ENCODE measurements at regions not wholly inside any gene's neighbourhood (a gene's known extent, or its start where the extent isn't known, plus 50 kb on each side); places are given as distances from the start of the nearest gene placed in this dataset.

- Mint-ChIP-seq H3K27ac (ENCODE audit: unreplicated experiment) (no peak overlapping the region), H3K4me3 (ENCODE audit: unreplicated experiment) (no peak overlapping the region), H3K9me3 (ENCODE audit: unreplicated experiment) (no peaks in the 10 kb centered on the region), H3K27me3 (ENCODE audit: unreplicated experiment) (no peaks in the 10 kb centered on the region), H3K36me3 (ENCODE audit: low read depth, unreplicated experiment) (no peaks in the 10 kb centered on the region), H3K4me1 (ENCODE audit: unreplicated experiment) (peaks cover 18% of the 10 kb centered on the region)
- DNase-seq (ENCODE audit: low spot score): no peak
- no peak for TF ChIP-seq CTCF (IDR thresholded peaks at IDR 0.05; ENCODE audit: unreplicated experiment)
Observed at GRCh38 chr5:36355516-36355915, 53.8 kb upstream of the RANBP3L start.

- DNase-seq (ENCODE audit: low spot score): no peak
- Mint-ChIP-seq H3K36me3 (ENCODE audit: low read depth, unreplicated experiment) (no peaks in the 10 kb centered on the region), H3K9me3 (ENCODE audit: unreplicated experiment) (no peaks in the 10 kb centered on the region), H3K27ac (ENCODE audit: unreplicated experiment) (no peak overlapping the region), H3K4me1 (ENCODE audit: unreplicated experiment) (peaks cover 18% of the 10 kb centered on the region), H3K27me3 (ENCODE audit: unreplicated experiment) (no peaks in the 10 kb centered on the region), H3K4me3 (ENCODE audit: unreplicated experiment) (no peak overlapping the region)
- TF ChIP-seq CTCF (IDR thresholded peaks at IDR 0.05; ENCODE audit: unreplicated experiment): no peak
Observed at GRCh38 chr5:36356915-36357314, 55.2 kb upstream of the RANBP3L start.

- Mint-ChIP-seq H3K4me3 (ENCODE audit: unreplicated experiment) (no peak overlapping the region), H3K36me3 (ENCODE audit: low read depth, unreplicated experiment) (no peaks in the 10 kb centered on the region), H3K27ac (ENCODE audit: unreplicated experiment) (peak overlapping the region; percentile 26), H3K27me3 (ENCODE audit: unreplicated experiment) (no peaks in the 10 kb centered on the region), H3K4me1 (ENCODE audit: unreplicated experiment) (peaks cover 18% of the 10 kb centered on the region), H3K9me3 (ENCODE audit: unreplicated experiment) (no peaks in the 10 kb centered on the region)
- DNase-seq (ENCODE audit: low spot score): no peak
- TF ChIP-seq CTCF (IDR thresholded peaks at IDR 0.05; ENCODE audit: unreplicated experiment): no peak
Observed at GRCh38 chr5:36357391-36357975, 55.8 kb upstream of the RANBP3L start.

- Mint-ChIP-seq H3K27ac (ENCODE audit: unreplicated experiment) (no peak overlapping the region), H3K9me3 (ENCODE audit: unreplicated experiment) (no peaks in the 10 kb centered on the region), H3K27me3 (ENCODE audit: unreplicated experiment) (no peaks in the 10 kb centered on the region), H3K36me3 (ENCODE audit: low read depth, unreplicated experiment) (no peaks in the 10 kb centered on the region), H3K4me3 (ENCODE audit: unreplicated experiment) (no peak overlapping the region), H3K4me1 (ENCODE audit: unreplicated experiment) (peaks cover 19% of the 10 kb centered on the region)
- no peak for TF ChIP-seq CTCF (IDR thresholded peaks at IDR 0.05; ENCODE audit: unreplicated experiment)
- no peak for DNase-seq (ENCODE audit: low spot score)
Observed at GRCh38 chr5:36359267-36359666, 57.6 kb upstream of the RANBP3L start.

- Mint-ChIP-seq H3K36me3 (ENCODE audit: low read depth, unreplicated experiment) (no peaks in the 10 kb centered on the region), H3K9me3 (ENCODE audit: unreplicated experiment) (no peaks in the 10 kb centered on the region), H3K27ac (ENCODE audit: unreplicated experiment) (no peak overlapping the region)
Observed at GRCh38 chr5:36360307-36360706, 58.6 kb upstream of the RANBP3L start.

More at GRCh38 chr5:36360307-36360706, 58.6 kb upstream of the RANBP3L start:
- Mint-ChIP-seq H3K4me3 (ENCODE audit: unreplicated experiment) (no peak overlapping the region), H3K27me3 (ENCODE audit: unreplicated experiment) (no peaks in the 10 kb centered on the region), H3K4me1 (ENCODE audit: unreplicated experiment) (peaks cover 19% of the 10 kb centered on the region)
- no peak for TF ChIP-seq CTCF (IDR thresholded peaks at IDR 0.05; ENCODE audit: unreplicated experiment)
- DNase-seq (ENCODE audit: low spot score): no peak
